DND-41 (cell line): ENCODE measurements at regions not wholly inside any gene's neighbourhood (a gene's known extent, or its start where the extent isn't known, plus 50 kb on each side); places are given as distances from the start of the nearest gene placed in this dataset.

Source experiments
- EZH2 ChIP-seq: IDR thresholded peaks from 3 replicates; pipeline ENCODE4 v1.6.1; 2012; ENCODE audit warnings: borderline replicate concordance, low read depth, mild to moderate bottlenecking, moderate library complexity, low read length, inconsistent platforms; ENCODE audit not compliant: severe bottlenecking
- TF ChIP-seq, protein P1 (sequence below): IDR thresholded peaks from 2 replicates; pipeline ENCODE4 v1.5.1; 2012; ENCODE audit warnings: borderline replicate concordance, low read length, moderate library complexity, mild to moderate bottlenecking; ENCODE audit not compliant: poor library complexity, severe bottlenecking; ENCODE audit errors: extremely low read depth

DNA sequence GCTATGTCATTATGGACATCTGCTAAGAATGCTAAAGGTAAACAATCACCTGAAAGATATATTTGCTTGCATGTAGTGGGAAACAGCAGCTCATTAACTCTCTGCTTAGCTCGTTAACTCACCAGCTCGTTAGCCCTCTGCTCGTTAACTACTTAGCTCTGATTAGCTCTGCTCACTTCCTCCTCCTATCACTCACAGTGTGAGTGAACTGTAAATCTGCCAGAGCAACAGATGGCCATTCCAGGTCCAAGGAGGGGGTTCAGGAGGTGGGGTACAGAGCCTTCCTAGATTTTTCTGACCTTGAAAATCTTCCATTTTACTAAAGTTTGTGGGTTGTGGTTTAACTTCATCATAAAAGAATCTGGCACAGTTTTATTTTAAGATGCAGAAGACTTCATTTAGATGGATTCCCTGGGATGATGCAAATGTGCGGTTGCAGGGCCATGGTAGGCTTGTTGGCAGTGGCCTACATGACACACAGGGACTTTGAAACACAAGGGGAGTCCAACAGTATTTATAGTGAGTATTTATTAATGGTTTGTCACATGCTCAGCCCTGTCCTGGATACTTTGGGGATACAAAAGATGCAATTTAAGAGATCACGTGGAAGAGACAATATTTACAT, 1633.7 kb upstream of the CELF4 start:
- TF ChIP-seq, protein P1, sequence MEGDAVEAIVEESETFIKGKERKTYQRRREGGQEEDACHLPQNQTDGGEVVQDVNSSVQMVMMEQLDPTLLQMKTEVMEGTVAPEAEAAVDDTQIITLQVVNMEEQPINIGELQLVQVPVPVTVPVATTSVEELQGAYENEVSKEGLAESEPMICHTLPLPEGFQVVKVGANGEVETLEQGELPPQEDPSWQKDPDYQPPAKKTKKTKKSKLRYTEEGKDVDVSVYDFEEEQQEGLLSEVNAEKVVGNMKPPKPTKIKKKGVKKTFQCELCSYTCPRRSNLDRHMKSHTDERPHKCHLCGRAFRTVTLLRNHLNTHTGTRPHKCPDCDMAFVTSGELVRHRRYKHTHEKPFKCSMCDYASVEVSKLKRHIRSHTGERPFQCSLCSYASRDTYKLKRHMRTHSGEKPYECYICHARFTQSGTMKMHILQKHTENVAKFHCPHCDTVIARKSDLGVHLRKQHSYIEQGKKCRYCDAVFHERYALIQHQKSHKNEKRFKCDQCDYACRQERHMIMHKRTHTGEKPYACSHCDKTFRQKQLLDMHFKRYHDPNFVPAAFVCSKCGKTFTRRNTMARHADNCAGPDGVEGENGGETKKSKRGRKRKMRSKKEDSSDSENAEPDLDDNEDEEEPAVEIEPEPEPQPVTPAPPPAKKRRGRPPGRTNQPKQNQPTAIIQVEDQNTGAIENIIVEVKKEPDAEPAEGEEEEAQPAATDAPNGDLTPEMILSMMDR: no peak
- no peak for TF ChIP-seq EZH2
